B cell (primary cell): ENCODE measurements at regions not wholly inside any gene's neighbourhood (a gene's known extent, or its start where the extent isn't known, plus 50 kb on each side); places are given as distances from the start of the nearest gene placed in this dataset.

Experiments
- ATAC-seq: fragments of 200-7000 bp; cut with Tn5 transposase; one replicate; pipeline ENCODE4 v1.10.0; 2021; ENCODE audit warnings: low read depth, mild to moderate bottlenecking, moderate number of reproducible peaks, moderate library complexity
- CTCF ChIA-PET: fragments of 350-600 bp; sonication (Branson Sonifier 250); formaldehyde crosslinking; loops from one replicate; lab custom pipeline; 2021; ENCODE audit warnings: antibody characterized with exemption, inconsistent platforms; lab: Charles Lee
- POLR2A ChIA-PET: fragments of 350-600 bp; sonication (Branson Sonifier 250); formaldehyde crosslinking; loops from one replicate; lab custom pipeline; 2021; ENCODE audit warnings: antibody characterized with exemption; lab: Charles Lee
- DNase-seq: peaks from one replicate; pipeline ENCODE4 v3.0.0; 2013
- H2AFZ ChIP-seq: 2 replicates; pipeline ENCODE4 v1.6.1; 2012; ENCODE audit warnings: mild to moderate bottlenecking, low read depth, low read length; ENCODE audit not compliant: insufficient read depth, poor library complexity, severe bottlenecking
- H3K27ac ChIP-seq, 2 donors: 1 replicate in 1 of 2; 2 replicates in 1 of 2; pipeline ENCODE4 v1.5.1; 2012 to 2013; ENCODE audit warnings: low read length in 2 of 2, mild to moderate bottlenecking in 2 of 2, moderate library complexity in 1 of 2
- H3K27me3 ChIP-seq, 4 experiments: fragments of 200-600 bp in 1 of 4; sonication (generic) in 1 of 4; replicated peaks in 1 of 4; 1 replicate in 2 of 4; 2 replicates in 2 of 4; pipeline versions ENCODE4 v1.6.1 to v1.7.0; 2013 to 2016; ENCODE audit warnings: low read length in 3 of 4, mild to moderate bottlenecking in 2 of 4, mixed read lengths in 1 of 4, moderate library complexity in 1 of 4; ENCODE audit not compliant: insufficient read depth in 4 of 4, control insufficient read depth in 3 of 4; ENCODE audit errors: control extremely low read depth in 1 of 4
- H3K36me3 ChIP-seq, 2 experiments: replicated peaks in 1 of 2; 1 replicate in 1 of 2; 2 replicates in 1 of 2; pipeline versions ENCODE4 v1.6.1 to v1.7.1; 2013; ENCODE audit warnings: low read length in 1 of 2; ENCODE audit not compliant: insufficient read depth in 2 of 2, control insufficient read depth in 1 of 2; ENCODE audit errors: control extremely low read depth in 1 of 2, extremely low read depth in 1 of 2
- H3K4me1 ChIP-seq, 2 donors: fragments of 200-600 bp in 1 of 2; sonication (generic) in 1 of 2; 1 replicate in 1 of 2; 2 replicates in 1 of 2; pipeline versions ENCODE4 v1.5.1 to v1.6.1; 2013 to 2017; ENCODE audit warnings: low read length in 2 of 2; ENCODE audit not compliant: control insufficient read depth in 2 of 2, insufficient read depth in 2 of 2
- H3K4me2 ChIP-seq: replicated peaks from 2 replicates; pipeline ENCODE3; 2012; ENCODE audit warnings: mild to moderate bottlenecking, low read depth, low read length; ENCODE audit not compliant: poor library complexity, severe bottlenecking
- H3K4me3 ChIP-seq, 5 experiments: fragments of 200-600 bp in 1 of 5; sonication (generic) in 1 of 5; 1 replicate in 3 of 5; 2 replicates in 2 of 5; pipeline versions ENCODE4 v1.5.1 to v1.7.0; 2011 to 2016; ENCODE audit warnings: low read length in 4 of 5, mild to moderate bottlenecking in 4 of 5, low read depth in 2 of 5, control low read depth in 1 of 5, moderate library complexity in 1 of 5; ENCODE audit not compliant: insufficient read depth in 1 of 5; ENCODE audit errors: control extremely low read depth in 1 of 5, extremely low read depth in 1 of 5
- H3K79me2 ChIP-seq: fragments of 200-600 bp; sonication (generic); one replicate; pipeline ENCODE4 v1.6.0; 2016; ENCODE audit warnings: low read length; ENCODE audit not compliant: control insufficient read depth, insufficient read depth
- H3K9ac ChIP-seq: fragments of 200-600 bp; sonication (generic); 2 replicates; pipeline ENCODE4 v1.6.1; 2017; ENCODE audit warnings: mild to moderate bottlenecking, low read length, moderate library complexity
- H3K9me3 ChIP-seq, 3 donors: one replicate each; pipeline versions ENCODE4 v1.6.1 to v1.7.1; 2013; ENCODE audit warnings: low read length in 2 of 3; ENCODE audit not compliant: control insufficient read depth in 2 of 3, insufficient read depth in 1 of 3; ENCODE audit errors: control extremely low read depth in 1 of 3
- H4K20me1 ChIP-seq: 2 replicates; pipeline ENCODE4 v1.6.0; 2012; ENCODE audit warnings: mild to moderate bottlenecking, low read length; ENCODE audit not compliant: insufficient read depth, control insufficient read depth, poor library complexity, severe bottlenecking
- H3K27ac Mint-ChIP-seq: one replicate; pipeline ENCODE4 v1.8.0; 2021; ENCODE audit warnings: mixed read lengths
- H3K27me3 Mint-ChIP-seq: one replicate; pipeline ENCODE4 v1.8.0; 2021; ENCODE audit warnings: mixed read lengths
- H3K4me1 Mint-ChIP-seq: one replicate; pipeline ENCODE4 v1.8.0; 2021; ENCODE audit warnings: mixed read lengths
- H3K4me3 Mint-ChIP-seq: one replicate; pipeline ENCODE4 v1.8.0; 2021; ENCODE audit warnings: mixed read lengths
- H3K9me3 Mint-ChIP-seq: one replicate; pipeline ENCODE4 v1.8.0; 2022; ENCODE audit warnings: mixed read lengths; ENCODE audit not compliant: insufficient read depth
- CTCF ChIP-seq: fragments of 200-600 bp; IDR thresholded peaks from one replicate; pipeline ENCODE4 v1.8.0; 2022; ENCODE audit warnings: antibody characterized with exemption, mild to moderate bottlenecking
- EZH2 ChIP-seq: IDR thresholded peaks from 2 replicates; pipeline ENCODE4 v1.6.1; 2012; ENCODE audit warnings: borderline replicate concordance, low read depth, mild to moderate bottlenecking, moderate library complexity, low read length; ENCODE audit not compliant: insufficient read depth, poor library complexity, severe bottlenecking
- WGBS: methylation state at CpG from one replicate; pipeline ENCODE4 v1.1.5; 2013; ENCODE audit warnings: missing lambda C conversion rate; ENCODE audit not compliant: insufficient coverage; 5-methylcytosine and 5-hydroxymethylcytosine counted together
- intact Hi-C: fragments of 100-400 bp; cut with micrococcal nuclease; formaldehyde crosslinking; loops from one replicate; pipeline ENCODE4 v1.10.0; 2022

GRCh38 chr5:56352808-56353590 lies 119.9 kb upstream of the ANKRD55 start:
- H3K27ac ChIP-seq: no peak overlapping the region
- H3K27me3 ChIP-seq: no peaks in the 10 kb centered on the region
- Mint-ChIP-seq H3K9me3 (no peaks in the 10 kb centered on the region), H3K4me1 (peaks cover 12% of the 10 kb centered on the region), H3K4me3 (no peak overlapping the region), H3K27ac (peak overlapping the region; percentile 17), H3K27me3 (no peaks in the 10 kb centered on the region)
- no peak overlapping the region for H3K4me3 ChIP-seq
- H3K79me2 ChIP-seq: no peaks in the 10 kb centered on the region
- peaks cover 0 to 3% of the 10 kb centered on the region in 2 donors for H3K4me1 ChIP-seq
- H3K4me2 ChIP-seq: no peak overlapping the region
- CTCF ChIA-PET: no interaction called here
- 73% methylated on average over 3 of the region's 4 CpGs for WGBS
- no peaks in the 10 kb centered on the region for H4K20me1 ChIP-seq
- no peak for ATAC-seq
- no peaks in the 10 kb centered on the region for H3K36me3 ChIP-seq
- no peaks in the 10 kb centered on the region for H3K9me3 ChIP-seq
- no peak overlapping the region for H3K9ac ChIP-seq
- POLR2A ChIA-PET: interaction anchor here (0.7 kb wide), 1 partner anchor 293 kb away, joined by 3 read pairs; no protein-coding TSS in a partner anchor
- TF ChIP-seq CTCF: no peak
- TF ChIP-seq EZH2: no peak
- no peak for DNase-seq
- intact Hi-C loops: no loop called here
- H2AFZ ChIP-seq: no peak overlapping the region

GRCh38 chr5:56350597-56351170 lies 117.6 kb upstream of the ANKRD55 start:
- CTCF ChIA-PET: no interaction called here
- Mint-ChIP-seq H3K9me3 (peaks cover 2% of the 10 kb centered on the region), H3K4me3 (no peak overlapping the region), H3K4me1 (peaks cover 26% of the 10 kb centered on the region), H3K27ac (no peak overlapping the region), H3K27me3 (no peaks in the 10 kb centered on the region)
- no peaks in the 10 kb centered on the region for H3K36me3 ChIP-seq
- H3K4me1 ChIP-seq: peaks cover 5 to 9% of the 10 kb centered on the region in 2 donors
- ATAC-seq (no peak), DNase-seq (no peak)
- H3K4me2 ChIP-seq: no peak overlapping the region
- intact Hi-C loops: no loop called here
- POLR2A ChIA-PET: interaction anchor here (0.6 to 1.2 kb wide), 2 partner anchors 10 to 195 kb away, joined by 3 to 6 read pairs; no protein-coding TSS in a partner anchor
- peaks cover 0 to 7% (median 7%) of the 10 kb centered on the region in 3 donors for H3K9me3 ChIP-seq
- H3K79me2 ChIP-seq: no peaks in the 10 kb centered on the region
- no peak overlapping the region for H3K4me3 ChIP-seq
- no peak overlapping the region for H2AFZ ChIP-seq
- no peak overlapping the region for H3K27ac ChIP-seq
- WGBS: 93% methylated on average over 3 of the region's 5 CpGs
- no peak for TF ChIP-seq EZH2
- no peak for TF ChIP-seq CTCF
- no peaks in the 10 kb centered on the region for H3K27me3 ChIP-seq
- H4K20me1 ChIP-seq: no peaks in the 10 kb centered on the region
- H3K9ac ChIP-seq: no peak overlapping the region
